ENCODE measurements at regions not wholly inside any gene's neighbourhood (a gene's known extent, or its start where the extent isn't known, plus 50 kb on each side); places are given as distances from the start of the nearest gene placed in this dataset.

GRCh38 chr3:6437631-6438030 lies 423.3 kb upstream of the GRM7 start:
- H3K27ac ChIP-seq (ENCODE audit: low read length), result no peak overlapping the region
- H3K4me2 ChIP-seq (ENCODE audit: low read length), result no peak overlapping the region
- H3K27me3 ChIP-seq (ENCODE audit: insufficient read depth, low read depth, low read length), result no peaks in the 10 kb centered on the region
- H4K20me1 ChIP-seq (ENCODE audit: insufficient read depth), result no peaks in the 10 kb centered on the region
- TF ChIP-seq EP300 (conservative IDR thresholded peaks at IDR 0.05; ENCODE audit: poor library complexity, severe bottlenecking) (no peak), CTCF (IDR thresholded peaks at IDR 0.05; ENCODE audit: poor library complexity, severe bottlenecking) (no peak), SMC3 (conservative IDR thresholded peaks at IDR 0.05; ENCODE audit: poor library complexity) (no peak), POLR2AphosphoS5 (IDR thresholded peaks at IDR 0.05) (no peak), REST (IDR thresholded peaks at IDR 0.05; ENCODE audit: borderline replicate concordance) (no peak), TAF1 (IDR thresholded peaks at IDR 0.05; ENCODE audit: low read depth) (no peak), EZH2 (IDR thresholded peaks at IDR 0.05; ENCODE audit: borderline replicate concordance, insufficient read depth, low read length, poor library complexity, severe bottlenecking) (no peak), MXI1 (conservative IDR thresholded peaks at IDR 0.05; ENCODE audit: poor library complexity, severe bottlenecking) (no peak), RAD21 (conservative IDR thresholded peaks at IDR 0.05) (no peak)
- H2AFZ ChIP-seq (ENCODE audit: low read depth, low read length), result no peak overlapping the region
- no peaks in the 10 kb centered on the region for H3K9me3 ChIP-seq (ENCODE audit: low read length)
- no peak overlapping the region for H3K9ac ChIP-seq (ENCODE audit: low read length)
- H3F3A ChIP-seq (ENCODE audit: insufficient read depth, low read length, poor library complexity, severe bottlenecking), result no peaks in the 10 kb centered on the region
- H3K4me3 ChIP-seq (ENCODE audit: low read length), result no peak overlapping the region
- H3K79me2 ChIP-seq (replicated peaks; ENCODE audit: insufficient read depth, low read length), result no peaks in the 10 kb centered on the region
- no peaks in the 10 kb centered on the region for H3K9me2 ChIP-seq (ENCODE audit: insufficient read depth, low read length)
- no peaks in the 10 kb centered on the region for H3K36me3 ChIP-seq (ENCODE audit: insufficient read depth, low read length)

- no peak for TF ChIP-seq CTCF (IDR thresholded peaks at IDR 0.05; ENCODE audit: poor library complexity, severe bottlenecking)
- no peak for TF ChIP-seq REST (IDR thresholded peaks at IDR 0.05; ENCODE audit: borderline replicate concordance)
- no peak for TF ChIP-seq EZH2 (IDR thresholded peaks at IDR 0.05; ENCODE audit: borderline replicate concordance, insufficient read depth, low read length, poor library complexity, severe bottlenecking)
- TF ChIP-seq EP300 (conservative IDR thresholded peaks at IDR 0.05; ENCODE audit: poor library complexity, severe bottlenecking), result no peak
- TF ChIP-seq TAF1 (IDR thresholded peaks at IDR 0.05; ENCODE audit: low read depth), result no peak
- TF ChIP-seq POLR2AphosphoS5 (IDR thresholded peaks at IDR 0.05), result no peak
- TF ChIP-seq MXI1 (conservative IDR thresholded peaks at IDR 0.05; ENCODE audit: poor library complexity, severe bottlenecking), result no peak
- no peak for TF ChIP-seq SMC3 (conservative IDR thresholded peaks at IDR 0.05; ENCODE audit: poor library complexity)
- TF ChIP-seq RAD21 (conservative IDR thresholded peaks at IDR 0.05), result no peak
- H3K9me3 ChIP-seq (ENCODE audit: low read length), result no peaks in the 10 kb centered on the region
- no peaks in the 10 kb centered on the region for H4K20me1 ChIP-seq (ENCODE audit: insufficient read depth)
- H3K36me3 ChIP-seq (ENCODE audit: insufficient read depth, low read length), result no peaks in the 10 kb centered on the region
- H3K4me2 ChIP-seq (ENCODE audit: low read length), result no peak overlapping the region
- H3K9ac ChIP-seq (ENCODE audit: low read length), result no peak overlapping the region
- no peaks in the 10 kb centered on the region for H3K9me2 ChIP-seq (ENCODE audit: insufficient read depth, low read length)
- H3K79me2 ChIP-seq (replicated peaks; ENCODE audit: insufficient read depth, low read length), result no peaks in the 10 kb centered on the region
- H3F3A ChIP-seq (ENCODE audit: insufficient read depth, low read length, poor library complexity, severe bottlenecking), result no peaks in the 10 kb centered on the region
- H3K27me3 ChIP-seq (ENCODE audit: insufficient read depth, low read depth, low read length), result no peaks in the 10 kb centered on the region
- H3K27ac ChIP-seq (ENCODE audit: low read length), result no peak overlapping the region
- H3K4me3 ChIP-seq (ENCODE audit: low read length), result no peak overlapping the region
- H2AFZ ChIP-seq (ENCODE audit: low read depth, low read length), result no peak overlapping the region
These were observed 422.9 kb upstream of the GRM7 start for GRCh38 chr3:6438031-6438430.
